ENCODE measurements at regions not wholly inside any gene's neighbourhood (a gene's known extent, or its start where the extent isn't known, plus 50 kb on each side); places are given as distances from the start of the nearest gene placed in this dataset.

GRCh38 chr21:28773036-28773435 is 219.6 kb downstream of the LTN1 start:
- H3K4me1 ChIP-seq (ENCODE audit: control extremely low read depth in 1 of 4, control insufficient read depth in 4 of 4, insufficient read depth in 4 of 4, low read length in 3 of 4), result no peaks in the 10 kb centered on the region
- POLR2A ChIA-PET, result no interaction called here
- WGBS (ENCODE audit: insufficient coverage), result no CpG with 5 or more reads among the region's 2 CpGs
- H3K9me3 ChIP-seq (ENCODE audit: control extremely low read depth in 1 of 5, control insufficient read depth in 4 of 5, insufficient read depth in 2 of 5, low read depth in 1 of 5, low read length in 4 of 5), result peaks cover 0 to 3% (median 0%) of the 10 kb centered on the region in 5 experiments
- no peak for DNase-seq
- H3K27me3 ChIP-seq (replicated peaks in 2 of 5; ENCODE audit: control insufficient read depth in 4 of 5, insufficient read depth in 5 of 5, low read length in 4 of 5), result no peaks in the 10 kb centered on the region
- H3K36me3 ChIP-seq (ENCODE audit: control insufficient read depth in 4 of 4, insufficient read depth in 4 of 4, low read length in 3 of 4), result no peaks in the 10 kb centered on the region
- no peak overlapping the region for H3K4me3 ChIP-seq (ENCODE audit: control insufficient read depth in 1 of 7, extremely low read depth in 1 of 7, insufficient read depth in 4 of 7, low read depth in 2 of 7, low read length in 6 of 7)
- CTCF ChIA-PET, result no interaction called here
- H3K27ac ChIP-seq (ENCODE audit: insufficient read depth in 1 of 2, low read depth in 1 of 2, low read length in 2 of 2, poor library complexity in 1 of 2, severe bottlenecking in 2 of 2), result no peak overlapping the region

GRCh38 chr21:28771790-28772501 is 220.7 kb downstream of the LTN1 start:
- Histone ChIP-seq H3K27ac (ENCODE audit: insufficient read depth in 1 of 2, low read depth in 1 of 2, low read length in 2 of 2, poor library complexity in 1 of 2, severe bottlenecking in 2 of 2) (no peak overlapping the region), H3K4me3 (ENCODE audit: control insufficient read depth in 1 of 7, extremely low read depth in 1 of 7, insufficient read depth in 4 of 7, low read depth in 2 of 7, low read length in 6 of 7) (no peak overlapping the region), H3K4me1 (ENCODE audit: control extremely low read depth in 1 of 4, control insufficient read depth in 4 of 4, insufficient read depth in 4 of 4, low read length in 3 of 4) (no peaks in the 10 kb centered on the region), H3K9me3 (ENCODE audit: control extremely low read depth in 1 of 5, control insufficient read depth in 4 of 5, insufficient read depth in 2 of 5, low read depth in 1 of 5, low read length in 4 of 5) (peaks cover 0 to 3% (median 0%) of the 10 kb centered on the region in 5 experiments), H3K27me3 (replicated peaks in 2 of 5; ENCODE audit: control insufficient read depth in 4 of 5, insufficient read depth in 5 of 5, low read length in 4 of 5) (no peaks in the 10 kb centered on the region), H3K36me3 (ENCODE audit: control insufficient read depth in 4 of 4, insufficient read depth in 4 of 4, low read length in 3 of 4) (no peaks in the 10 kb centered on the region)
- ChIA-PET CTCF (no interaction called here), POLR2A (no interaction called here)
- no peak for DNase-seq
- 83% methylated on average over 1 of the region's 3 CpGs for WGBS (ENCODE audit: insufficient coverage)

- Histone ChIP-seq H3K27me3 (replicated peaks in 2 of 5; ENCODE audit: control insufficient read depth in 4 of 5, insufficient read depth in 5 of 5, low read length in 4 of 5) (no peaks in the 10 kb centered on the region), H3K9me3 (ENCODE audit: control extremely low read depth in 1 of 5, control insufficient read depth in 4 of 5, insufficient read depth in 2 of 5, low read depth in 1 of 5, low read length in 4 of 5) (peaks cover 0 to 5% (median 0%) of the 10 kb centered on the region in 5 experiments), H3K4me1 (ENCODE audit: control extremely low read depth in 1 of 4, control insufficient read depth in 4 of 4, insufficient read depth in 4 of 4, low read length in 3 of 4) (no peaks in the 10 kb centered on the region), H3K27ac (ENCODE audit: insufficient read depth in 1 of 2, low read depth in 1 of 2, low read length in 2 of 2, poor library complexity in 1 of 2, severe bottlenecking in 2 of 2) (no peak overlapping the region), H3K4me3 (ENCODE audit: control insufficient read depth in 1 of 7, extremely low read depth in 1 of 7, insufficient read depth in 4 of 7, low read depth in 2 of 7, low read length in 6 of 7) (no peak overlapping the region), H3K36me3 (ENCODE audit: control insufficient read depth in 4 of 4, insufficient read depth in 4 of 4, low read length in 3 of 4) (no peaks in the 10 kb centered on the region)
- no peak for DNase-seq
- no CpG with 5 or more reads among the region's 5 CpGs for WGBS (ENCODE audit: insufficient coverage)
- CTCF ChIA-PET, result no interaction called here
- POLR2A ChIA-PET, result no interaction called here
Observed at GRCh38 chr21:28770867-28771661, 221.6 kb downstream of the LTN1 start.

- POLR2A ChIA-PET, result no interaction called here
- no peak overlapping the region for H3K27ac ChIP-seq (ENCODE audit: insufficient read depth in 1 of 2, low read depth in 1 of 2, low read length in 2 of 2, poor library complexity in 1 of 2, severe bottlenecking in 2 of 2)
- CTCF ChIA-PET, result interaction anchor here (0.8 kb wide), 1 partner anchor 1924 kb away, joined by 3 read pairs; no protein-coding TSS in a partner anchor
- H3K9me3 ChIP-seq (ENCODE audit: control extremely low read depth in 1 of 5, control insufficient read depth in 4 of 5, insufficient read depth in 2 of 5, low read depth in 1 of 5, low read length in 4 of 5), result peaks cover 0 to 5% (median 2%) of the 10 kb centered on the region in 5 experiments
- H3K4me3 ChIP-seq (ENCODE audit: control insufficient read depth in 1 of 7, extremely low read depth in 1 of 7, insufficient read depth in 4 of 7, low read depth in 2 of 7, low read length in 6 of 7), result no peak overlapping the region
- DNase-seq, result no peak
- H3K4me1 ChIP-seq (ENCODE audit: control extremely low read depth in 1 of 4, control insufficient read depth in 4 of 4, insufficient read depth in 4 of 4, low read length in 3 of 4), result no peaks in the 10 kb centered on the region
- no peaks in the 10 kb centered on the region for H3K27me3 ChIP-seq (replicated peaks in 2 of 5; ENCODE audit: control insufficient read depth in 4 of 5, insufficient read depth in 5 of 5, low read length in 4 of 5)
- no peaks in the 10 kb centered on the region for H3K36me3 ChIP-seq (ENCODE audit: control insufficient read depth in 4 of 4, insufficient read depth in 4 of 4, low read length in 3 of 4)
Observed at GRCh38 chr21:28769683-28770082, 223.0 kb downstream of the LTN1 start.

- ChIA-PET CTCF (interaction anchor here (0.8 kb wide), 1 partner anchor 1923 kb away, joined by 3 read pairs; no protein-coding TSS in a partner anchor), POLR2A (no interaction called here)
- H3K4me1 ChIP-seq (ENCODE audit: control extremely low read depth in 1 of 4, control insufficient read depth in 4 of 4, insufficient read depth in 4 of 4, low read length in 3 of 4), result no peaks in the 10 kb centered on the region
- H3K27ac ChIP-seq (ENCODE audit: insufficient read depth in 1 of 2, low read depth in 1 of 2, low read length in 2 of 2, poor library complexity in 1 of 2, severe bottlenecking in 2 of 2), result no peak overlapping the region
- H3K27me3 ChIP-seq (replicated peaks in 2 of 5; ENCODE audit: control insufficient read depth in 4 of 5, insufficient read depth in 5 of 5, low read length in 4 of 5), result no peaks in the 10 kb centered on the region
- no peak for DNase-seq
- H3K36me3 ChIP-seq (ENCODE audit: control insufficient read depth in 4 of 4, insufficient read depth in 4 of 4, low read length in 3 of 4), result no peaks in the 10 kb centered on the region
- H3K9me3 ChIP-seq (ENCODE audit: control extremely low read depth in 1 of 5, control insufficient read depth in 4 of 5, insufficient read depth in 2 of 5, low read depth in 1 of 5, low read length in 4 of 5), result peaks cover 0 to 5% (median 2%) of the 10 kb centered on the region in 5 experiments
- H3K4me3 ChIP-seq (ENCODE audit: control insufficient read depth in 1 of 7, extremely low read depth in 1 of 7, insufficient read depth in 4 of 7, low read depth in 2 of 7, low read length in 6 of 7), result no peak overlapping the region
Observed at GRCh38 chr21:28768753-28769152, 223.9 kb downstream of the LTN1 start.

- Histone ChIP-seq H3K36me3 (ENCODE audit: control insufficient read depth in 4 of 4, insufficient read depth in 4 of 4, low read length in 3 of 4) (no peaks in the 10 kb centered on the region), H3K27ac (ENCODE audit: insufficient read depth in 1 of 2, low read depth in 1 of 2, low read length in 2 of 2, poor library complexity in 1 of 2, severe bottlenecking in 2 of 2) (no peak overlapping the region), H3K9me3 (ENCODE audit: control extremely low read depth in 1 of 5, control insufficient read depth in 4 of 5, insufficient read depth in 2 of 5, low read depth in 1 of 5, low read length in 4 of 5) (peaks cover 0 to 5% (median 2%) of the 10 kb centered on the region in 5 experiments), H3K4me3 (ENCODE audit: control insufficient read depth in 1 of 7, extremely low read depth in 1 of 7, insufficient read depth in 4 of 7, low read depth in 2 of 7, low read length in 6 of 7) (no peak overlapping the region), H3K4me1 (ENCODE audit: control extremely low read depth in 1 of 4, control insufficient read depth in 4 of 4, insufficient read depth in 4 of 4, low read length in 3 of 4) (no peaks in the 10 kb centered on the region), H3K27me3 (replicated peaks in 2 of 5; ENCODE audit: control insufficient read depth in 4 of 5, insufficient read depth in 5 of 5, low read length in 4 of 5) (no peaks in the 10 kb centered on the region)
- WGBS (ENCODE audit: insufficient coverage), result 88% methylated on average over 2 of the region's 5 CpGs
- CTCF ChIA-PET, result no interaction called here
- no peak for DNase-seq
- POLR2A ChIA-PET, result no interaction called here
Observed at GRCh38 chr21:28767523-28767922, 225.2 kb downstream of the LTN1 start.

GRCh38 chr21:28763809-28764418 is 228.8 kb downstream of the LTN1 start:
- ChIA-PET CTCF (interaction anchor here (1.4 kb wide), 1 partner anchor 18 kb away, joined by 3 read pairs; no protein-coding TSS in a partner anchor), POLR2A (no interaction called here)
- Histone ChIP-seq H3K27me3 (replicated peaks in 2 of 5; ENCODE audit: control insufficient read depth in 4 of 5, insufficient read depth in 5 of 5, low read length in 4 of 5) (no peaks in the 10 kb centered on the region), H3K27ac (ENCODE audit: insufficient read depth in 1 of 2, low read depth in 1 of 2, low read length in 2 of 2, poor library complexity in 1 of 2, severe bottlenecking in 2 of 2) (no peak overlapping the region), H3K4me3 (ENCODE audit: control insufficient read depth in 1 of 7, extremely low read depth in 1 of 7, insufficient read depth in 4 of 7, low read depth in 2 of 7, low read length in 6 of 7) (no peak overlapping the region), H3K4me1 (ENCODE audit: control extremely low read depth in 1 of 4, control insufficient read depth in 4 of 4, insufficient read depth in 4 of 4, low read length in 3 of 4) (no peaks in the 10 kb centered on the region), H3K36me3 (ENCODE audit: control insufficient read depth in 4 of 4, insufficient read depth in 4 of 4, low read length in 3 of 4) (no peaks in the 10 kb centered on the region), H3K9me3 (ENCODE audit: control extremely low read depth in 1 of 5, control insufficient read depth in 4 of 5, insufficient read depth in 2 of 5, low read depth in 1 of 5, low read length in 4 of 5) (peaks cover 0 to 5% (median 2%) of the 10 kb centered on the region in 5 experiments)
- WGBS (ENCODE audit: insufficient coverage), result 100% methylated on average over 2 of the region's 2 CpGs
- DNase-seq, result no peak

Measured in common myeloid progenitor, CD34-positive (primary cell).